ENCODE measurements at regions not wholly inside any gene's neighbourhood (a gene's known extent, or its start where the extent isn't known, plus 50 kb on each side); places are given as distances from the start of the nearest gene placed in this dataset.

GRCh38 chr1:118300808-118301207 lies 115.8 kb upstream of the SPAG17 start:
- TF ChIP-seq CTCF (IDR thresholded peaks at IDR 0.05; ENCODE audit: borderline replicate concordance, extremely low read depth, low read length, poor library complexity, severe bottlenecking), result no peak
- TF ChIP-seq EZH2 (IDR thresholded peaks at IDR 0.05; ENCODE audit: borderline replicate concordance, low read depth, low read length, severe bottlenecking), result no peak

All from DND-41 (cell line).